OCI-LY7 (cell line): ENCODE measurements at regions not wholly inside any gene's neighbourhood (a gene's known extent, or its start where the extent isn't known, plus 50 kb on each side); places are given as distances from the start of the nearest gene placed in this dataset.

Source experiments
- BruUV-seq: library from RNA; stranded (reverse); fragments of 400-500 nt; replicated peaks from 2 replicates; lab custom pipeline; 2021; lab: Mats Ljungman, UMichigan
- CTCF ChIA-PET: fragments of 300-600 bp; sonication (Branson Sonifier 250); formaldehyde crosslinking; loops from one replicate; lab custom pipeline; 2022; ENCODE audit warnings: antibody characterized with exemption; ENCODE audit not compliant: unreplicated experiment; lab: Charles Lee
- POLR2A ChIA-PET: fragments of 300-600 bp; sonication (Branson Sonifier 250); formaldehyde crosslinking; loops from one replicate; lab custom pipeline; 2022; ENCODE audit warnings: antibody characterized with exemption; lab: Charles Lee
- DNase-seq: peaks from one replicate; pipeline ENCODE4 v3.0.0-alpha.2; 2015; ENCODE audit warnings: low spot score
- H2AFZ ChIP-seq: fragments of 200-600 bp; sonication (generic), shearing (Covaris generic); 2 replicates; pipeline ENCODE4 v1.6.1; 2014; ENCODE audit warnings: mild to moderate bottlenecking, antibody characterized with exemption, low read length, moderate library complexity
- H3K27ac ChIP-seq: fragments of 200-600 bp; sonication (generic); 2 replicates; pipeline ENCODE4 v1.5.1; 2014; ENCODE audit warnings: mixed run types, low read depth, mild to moderate bottlenecking, moderate library complexity, low read length, inconsistent platforms; ENCODE audit not compliant: poor library complexity, severe bottlenecking
- H3K36me3 ChIP-seq: fragments of 200-600 bp; sonication (generic); 2 replicates; pipeline ENCODE4 v1.6.1; 2014; ENCODE audit warnings: mild to moderate bottlenecking, antibody characterized with exemption, low read length, moderate library complexity, mixed read lengths; ENCODE audit not compliant: insufficient read depth
- H3K4me1 ChIP-seq: fragments of 200-600 bp; sonication (generic); 2 replicates; pipeline ENCODE4 v1.5.1; 2014; ENCODE audit warnings: mild to moderate bottlenecking, low read length; ENCODE audit not compliant: insufficient read depth, poor library complexity, severe bottlenecking
- H3K4me2 ChIP-seq: fragments of 200-600 bp; sonication (generic); 2 replicates; pipeline ENCODE4 v1.6.1; 2014; ENCODE audit warnings: mild to moderate bottlenecking, low read length
- H3K4me3 ChIP-seq: fragments of 200-600 bp; sonication (generic); 2 replicates; pipeline ENCODE4 v1.5.1; 2014; ENCODE audit warnings: mild to moderate bottlenecking, low read depth, low read length; ENCODE audit not compliant: poor library complexity, severe bottlenecking
- H3K79me2 ChIP-seq: fragments of 200-600 bp; sonication (generic); 2 replicates; pipeline ENCODE4 v1.6.1; 2016; ENCODE audit warnings: low read depth, mild to moderate bottlenecking, low read length, moderate library complexity, mixed read lengths; ENCODE audit not compliant: insufficient read depth
- H3K9me2 ChIP-seq: fragments of 200-600 bp; sonication (generic); 2 replicates; pipeline ENCODE4 v1.6.1; 2016; ENCODE audit warnings: mild to moderate bottlenecking, low read length, mixed read lengths; ENCODE audit not compliant: insufficient read depth
- H3K9me3 ChIP-seq: fragments of 200-600 bp; sonication (generic); 2 replicates; pipeline ENCODE4 v1.6.1; 2014; ENCODE audit warnings: mild to moderate bottlenecking, mixed run types, low read length, mixed read lengths
- H4K20me1 ChIP-seq: fragments of 200-600 bp; sonication (generic); 2 replicates; pipeline ENCODE4 v1.6.1; 2014; ENCODE audit warnings: mild to moderate bottlenecking, antibody characterized with exemption, low read length, moderate library complexity, mixed read lengths; ENCODE audit not compliant: insufficient read depth
- EZH2phosphoT487 ChIP-seq: fragments of 200-600 bp; sonication (generic); IDR thresholded peaks from 2 replicates; pipeline ENCODE4 v1.6.1; 2018; ENCODE audit warnings: low read depth, borderline replicate concordance, mild to moderate bottlenecking, mixed run types, antibody characterized with exemption, low read length, moderate library complexity, mixed read lengths
- intact Hi-C: fragments of 100-400 bp; cut with micrococcal nuclease; formaldehyde crosslinking; loops from one replicate; pipeline ENCODE4 v1.10.0; 2022; ENCODE audit not compliant: unreplicated experiment
- TF ChIP-seq, protein P1 (sequence below): fragments of 200-600 bp; sonication (generic); conservative IDR thresholded peaks from 2 replicates; pipeline ENCODE4 v1.5.1; 2014; ENCODE audit warnings: mild to moderate bottlenecking, antibody characterized with exemption, low read length, moderate library complexity, mixed read lengths

DNA sequence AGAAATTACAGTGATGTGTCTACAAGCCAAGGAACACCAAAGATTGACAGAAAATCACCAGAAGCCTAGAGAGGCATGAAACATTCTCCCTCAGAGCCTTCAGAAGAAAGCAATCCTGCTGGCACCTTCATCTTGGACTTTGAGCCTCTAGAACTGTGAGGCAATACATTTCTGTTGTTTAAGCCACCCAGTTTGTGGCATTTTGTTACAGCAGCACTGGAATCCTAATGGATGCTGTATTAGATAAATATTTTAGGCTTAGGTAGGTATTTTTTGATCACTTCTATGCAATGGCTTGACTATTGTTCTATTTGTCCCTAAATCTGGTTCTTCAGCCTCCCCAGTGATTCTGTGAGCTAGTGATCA lies 453.1 kb downstream of the LTN1 start:
- no peak for DNase-seq
- Histone ChIP-seq H3K4me1 (no peaks in the 10 kb centered on the region), H2AFZ (no peak overlapping the region), H3K4me2 (no peak overlapping the region), H3K79me2 (no peaks in the 10 kb centered on the region), H3K9me3 (no peaks in the 10 kb centered on the region), H3K9me2 (no peaks in the 10 kb centered on the region), H3K36me3 (no peaks in the 10 kb centered on the region), H3K4me3 (no peak overlapping the region), H4K20me1 (no peaks in the 10 kb centered on the region), H3K27ac (no peak overlapping the region)
- intact Hi-C loops = no loop called here
- ChIA-PET POLR2A (interaction anchor here (0.6 to 0.7 kb wide), 2 partner anchors 8 to 185 kb away, joined by 3 read pairs; no protein-coding TSS in a partner anchor), CTCF (no interaction called here)
- BruUV-seq = no TSS peak
- no peak for TF ChIP-seq EZH2phosphoT487
- TF ChIP-seq, protein P1, sequence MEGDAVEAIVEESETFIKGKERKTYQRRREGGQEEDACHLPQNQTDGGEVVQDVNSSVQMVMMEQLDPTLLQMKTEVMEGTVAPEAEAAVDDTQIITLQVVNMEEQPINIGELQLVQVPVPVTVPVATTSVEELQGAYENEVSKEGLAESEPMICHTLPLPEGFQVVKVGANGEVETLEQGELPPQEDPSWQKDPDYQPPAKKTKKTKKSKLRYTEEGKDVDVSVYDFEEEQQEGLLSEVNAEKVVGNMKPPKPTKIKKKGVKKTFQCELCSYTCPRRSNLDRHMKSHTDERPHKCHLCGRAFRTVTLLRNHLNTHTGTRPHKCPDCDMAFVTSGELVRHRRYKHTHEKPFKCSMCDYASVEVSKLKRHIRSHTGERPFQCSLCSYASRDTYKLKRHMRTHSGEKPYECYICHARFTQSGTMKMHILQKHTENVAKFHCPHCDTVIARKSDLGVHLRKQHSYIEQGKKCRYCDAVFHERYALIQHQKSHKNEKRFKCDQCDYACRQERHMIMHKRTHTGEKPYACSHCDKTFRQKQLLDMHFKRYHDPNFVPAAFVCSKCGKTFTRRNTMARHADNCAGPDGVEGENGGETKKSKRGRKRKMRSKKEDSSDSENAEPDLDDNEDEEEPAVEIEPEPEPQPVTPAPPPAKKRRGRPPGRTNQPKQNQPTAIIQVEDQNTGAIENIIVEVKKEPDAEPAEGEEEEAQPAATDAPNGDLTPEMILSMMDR = no peak

DNA sequence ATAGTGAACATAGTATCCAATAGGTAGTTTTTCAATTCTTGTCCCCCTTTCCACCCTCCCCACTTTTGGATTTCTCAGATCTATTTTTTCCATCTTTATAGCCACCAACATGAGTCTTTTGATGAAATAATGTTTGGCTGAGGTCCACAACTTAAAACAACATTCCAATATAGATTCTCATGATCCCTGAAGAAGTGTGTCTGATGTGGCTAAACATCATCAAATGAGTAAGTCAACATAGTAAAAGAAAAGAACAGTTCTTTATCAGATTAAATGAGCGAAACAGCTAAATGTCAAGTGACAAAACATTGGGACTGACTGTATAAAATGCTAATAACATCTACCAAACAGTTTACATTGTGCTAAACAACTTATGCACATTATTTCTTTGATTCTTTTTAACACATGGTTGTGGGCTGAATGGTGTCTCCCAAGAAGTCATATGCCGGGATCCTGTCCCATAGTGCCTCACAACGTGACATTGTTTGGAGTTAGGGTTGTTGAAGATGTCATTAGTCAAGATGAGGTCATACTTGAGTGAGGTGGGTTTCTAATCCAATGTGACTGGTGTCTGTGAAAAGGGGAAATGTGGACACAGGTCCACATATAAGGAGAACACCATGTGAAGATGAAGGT lies 453.6 kb downstream of the LTN1 start:
- no peak for DNase-seq
- H3K4me3 ChIP-seq = no peak overlapping the region
- no peak overlapping the region for H3K27ac ChIP-seq
- ChIA-PET CTCF (no interaction called here), POLR2A (no interaction called here)
- no peaks in the 10 kb centered on the region for H3K79me2 ChIP-seq
- no peaks in the 10 kb centered on the region for H4K20me1 ChIP-seq
- H3K4me2 ChIP-seq = no peak overlapping the region
- intact Hi-C loops = no loop called here
- no peaks in the 10 kb centered on the region for H3K4me1 ChIP-seq
- H2AFZ ChIP-seq = no peak overlapping the region
- no TSS peak for BruUV-seq
- TF ChIP-seq EZH2phosphoT487 = no peak
- TF ChIP-seq, protein P1 = no peak
- H3K36me3 ChIP-seq = no peaks in the 10 kb centered on the region
- H3K9me3 ChIP-seq = no peaks in the 10 kb centered on the region
- H3K9me2 ChIP-seq = no peaks in the 10 kb centered on the region

DNA sequence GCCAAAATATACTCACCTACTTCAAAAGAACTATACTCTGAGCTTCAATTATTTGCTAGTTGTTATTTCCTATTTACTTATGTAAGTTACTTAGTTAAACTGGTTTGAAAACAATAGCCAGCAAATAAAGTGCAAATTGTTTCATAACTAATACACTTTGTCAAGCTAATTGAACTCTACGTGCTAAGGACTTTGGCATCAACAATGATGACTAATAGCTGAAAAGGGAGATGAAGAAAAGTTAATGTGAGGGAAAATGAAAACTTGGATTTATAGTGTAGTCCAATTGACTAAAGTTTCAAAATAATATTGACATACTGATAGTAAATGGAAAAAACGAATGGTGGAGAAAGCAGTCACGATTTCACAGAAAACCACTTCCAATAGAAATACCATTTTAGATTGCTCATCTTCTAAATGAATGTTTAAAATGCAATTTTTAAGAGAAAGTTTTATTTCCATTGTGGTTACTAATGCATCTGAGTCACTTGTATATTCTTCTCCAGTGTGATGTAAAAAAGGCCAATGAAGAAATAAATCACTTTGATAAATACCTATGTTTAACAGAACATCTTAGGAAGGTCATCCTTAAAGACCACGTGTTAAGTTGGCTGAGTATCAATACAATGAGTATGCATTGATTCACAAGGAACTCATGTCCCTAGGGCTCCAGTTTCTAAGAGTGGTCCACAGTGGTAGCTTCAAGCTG lies 455.2 kb downstream of the LTN1 start:
- no peaks in the 10 kb centered on the region for H3K9me3 ChIP-seq
- POLR2A ChIA-PET = interaction anchor here (0.7 kb wide), 1 partner anchor 799 kb away, joined by 3 read pairs; no protein-coding TSS in a partner anchor
- no peaks in the 10 kb centered on the region for H4K20me1 ChIP-seq
- no peaks in the 10 kb centered on the region for H3K4me1 ChIP-seq
- no peak overlapping the region for H3K4me2 ChIP-seq
- CTCF ChIA-PET = no interaction called here
- DNase-seq = no peak
- intact Hi-C loops = no loop called here
- no peak overlapping the region for H2AFZ ChIP-seq
- H3K4me3 ChIP-seq = no peak overlapping the region
- no TSS peak for BruUV-seq
- H3K36me3 ChIP-seq = no peaks in the 10 kb centered on the region
- no peak overlapping the region for H3K27ac ChIP-seq
- no peaks in the 10 kb centered on the region for H3K79me2 ChIP-seq
- H3K9me2 ChIP-seq = no peaks in the 10 kb centered on the region
- TF ChIP-seq EZH2phosphoT487 = no peak
- TF ChIP-seq, protein P1 = no peak
